ENCODE measurements at regions not wholly inside any gene's neighbourhood (a gene's known extent, or its start where the extent isn't known, plus 50 kb on each side); places are given as distances from the start of the nearest gene placed in this dataset.

DNA sequence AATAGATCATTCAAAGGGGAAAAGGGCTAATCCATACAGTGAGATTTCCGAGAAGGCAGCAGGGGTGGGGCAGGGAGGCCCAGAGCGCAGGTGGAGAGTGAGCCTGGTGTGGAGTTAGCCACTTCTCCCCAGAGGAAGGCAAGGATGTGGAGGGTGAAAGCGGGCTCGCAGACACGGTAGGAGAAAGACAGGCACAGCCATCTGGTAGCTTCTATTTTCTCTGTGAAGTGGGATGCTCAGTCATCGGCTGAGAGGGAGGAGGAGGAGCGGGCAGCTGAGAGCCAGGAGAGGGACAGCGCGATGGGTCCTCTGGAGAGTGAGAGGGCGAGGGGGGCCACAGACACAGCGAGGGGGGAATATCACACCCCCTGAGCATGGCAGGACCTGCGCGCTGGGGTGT, 153.3 kb upstream of the NDUFV2 start:
- DNase-seq (ENCODE audit: low read depth, low spot score) (no peak), FAIRE-seq (no peak)
- intact Hi-C loops (cut with micrococcal nuclease), result no loop called here
- Histone ChIP-seq H3K9me1 (replicated peaks; ENCODE audit: control insufficient read depth, extremely low read depth, insufficient read depth, low read length) (no peaks in the 10 kb centered on the region), H3K4me1 (ENCODE audit: control insufficient read depth, extremely low read depth, insufficient read depth, low read length) (peaks cover 4% of the 10 kb centered on the region), H3K36me3 (ENCODE audit: control insufficient read depth in 2 of 2, extremely low read depth in 1 of 2, insufficient read depth in 2 of 2, low read length in 2 of 2) (no peaks in the 10 kb centered on the region), H3K27ac (ENCODE audit: insufficient read depth, low read depth, low read length) (no peak overlapping the region), H2AFZ (ENCODE audit: low read depth, low read length) (no peak overlapping the region), H3K27me3 (ENCODE audit: control insufficient read depth in 2 of 2, insufficient read depth in 2 of 2, low read length in 2 of 2) (peaks cover 0 to 5% of the 10 kb centered on the region in 2 experiments), H3K79me2 (ENCODE audit: control insufficient read depth, insufficient read depth, low read length) (no peaks in the 10 kb centered on the region), H3K4me3 (replicated peaks in 1 of 3; ENCODE audit: insufficient read depth in 1 of 3, low read depth in 1 of 3, low read length in 3 of 3) (no peak overlapping the region), H3K4me2 (ENCODE audit: insufficient read depth, low read length) (no peak overlapping the region), H4K20me1 (replicated peaks; ENCODE audit: control insufficient read depth, extremely low read depth, insufficient read depth, low read length) (no peaks in the 10 kb centered on the region), H3K9ac (replicated peaks; ENCODE audit: extremely low read depth, insufficient read depth, low read length) (no peak overlapping the region), H3K9me3 (replicated peaks; ENCODE audit: control insufficient read depth, insufficient read depth, low read length) (no peaks in the 10 kb centered on the region)
- TF ChIP-seq FOS (IDR thresholded peaks at IDR 0.05; ENCODE audit: borderline replicate concordance, insufficient read depth, low read length) (no peak), EZH2 (IDR thresholded peaks at IDR 0.05; ENCODE audit: borderline replicate concordance, low read depth, low read length, severe bottlenecking) (no peak), MYC (IDR thresholded peaks at IDR 0.05; ENCODE audit: low read depth, low read length) (no peak), POLR2AphosphoS5 (IDR thresholded peaks at IDR 0.05; ENCODE audit: insufficient read depth, low read depth, low read length) (no peak), JUN (IDR thresholded peaks at IDR 0.05; ENCODE audit: borderline replicate concordance, insufficient read depth, insufficient read length, low read depth) (no peak), GATA2 (IDR thresholded peaks at IDR 0.05; ENCODE audit: insufficient read depth, insufficient read length, low read depth, low read length) (no peak), POLR2A (IDR thresholded peaks at IDR 0.05; ENCODE audit: low read depth, low read length) (no peak)
- TF ChIP-seq, protein P1, sequence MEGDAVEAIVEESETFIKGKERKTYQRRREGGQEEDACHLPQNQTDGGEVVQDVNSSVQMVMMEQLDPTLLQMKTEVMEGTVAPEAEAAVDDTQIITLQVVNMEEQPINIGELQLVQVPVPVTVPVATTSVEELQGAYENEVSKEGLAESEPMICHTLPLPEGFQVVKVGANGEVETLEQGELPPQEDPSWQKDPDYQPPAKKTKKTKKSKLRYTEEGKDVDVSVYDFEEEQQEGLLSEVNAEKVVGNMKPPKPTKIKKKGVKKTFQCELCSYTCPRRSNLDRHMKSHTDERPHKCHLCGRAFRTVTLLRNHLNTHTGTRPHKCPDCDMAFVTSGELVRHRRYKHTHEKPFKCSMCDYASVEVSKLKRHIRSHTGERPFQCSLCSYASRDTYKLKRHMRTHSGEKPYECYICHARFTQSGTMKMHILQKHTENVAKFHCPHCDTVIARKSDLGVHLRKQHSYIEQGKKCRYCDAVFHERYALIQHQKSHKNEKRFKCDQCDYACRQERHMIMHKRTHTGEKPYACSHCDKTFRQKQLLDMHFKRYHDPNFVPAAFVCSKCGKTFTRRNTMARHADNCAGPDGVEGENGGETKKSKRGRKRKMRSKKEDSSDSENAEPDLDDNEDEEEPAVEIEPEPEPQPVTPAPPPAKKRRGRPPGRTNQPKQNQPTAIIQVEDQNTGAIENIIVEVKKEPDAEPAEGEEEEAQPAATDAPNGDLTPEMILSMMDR (IDR thresholded peaks at IDR 0.05; ENCODE audit: extremely low read depth in 1 of 2, insufficient read depth in 1 of 2, low read depth in 1 of 2, low read length in 2 of 2), result no peak
- TF ChIP-seq, protein P2, sequence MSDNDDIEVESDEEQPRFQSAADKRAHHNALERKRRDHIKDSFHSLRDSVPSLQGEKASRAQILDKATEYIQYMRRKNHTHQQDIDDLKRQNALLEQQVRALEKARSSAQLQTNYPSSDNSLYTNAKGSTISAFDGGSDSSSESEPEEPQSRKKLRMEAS (IDR thresholded peaks at IDR 0.05; ENCODE audit: insufficient read depth, insufficient read length), result no peak
- POLR2A ChIA-PET, result no interaction called here
- CTCF ChIA-PET, result interaction anchor here (1.1 to 2.4 kb wide), 3 partner anchors 10 to 39 kb away, joined by 5 to 8 read pairs (median 6); no protein-coding TSS in a partner anchor
- no TSS peak for BruUV-seq (replicated peaks)
- dilution Hi-C loops (cut with MboI; ENCODE audit: extremely low pct_ligation_motif_present, low sequenced_read_pairs), result no loop called here
